GM12865 (cell line): ENCODE measurements at regions not wholly inside any gene's neighbourhood (a gene's known extent, or its start where the extent isn't known, plus 50 kb on each side); places are given as distances from the start of the nearest gene placed in this dataset.

ENCODE experiments used
- DNase-seq: peaks from one replicate; pipeline ENCODE4 v3.0.0; 2010; ENCODE audit warnings: low read depth
- H3K4me3 ChIP-seq: 2 replicates; pipeline ENCODE4 v1.5.1; 2011; ENCODE audit warnings: mild to moderate bottlenecking, low read depth, low read length, control low read depth
- CTCF ChIP-seq: IDR thresholded peaks from 2 replicates; pipeline ENCODE4 v1.5.1; 2011; ENCODE audit warnings: low read length, control low read depth, low read depth, inconsistent platforms; ENCODE audit not compliant: insufficient read depth; ENCODE audit errors: missing control alignments

DNA sequence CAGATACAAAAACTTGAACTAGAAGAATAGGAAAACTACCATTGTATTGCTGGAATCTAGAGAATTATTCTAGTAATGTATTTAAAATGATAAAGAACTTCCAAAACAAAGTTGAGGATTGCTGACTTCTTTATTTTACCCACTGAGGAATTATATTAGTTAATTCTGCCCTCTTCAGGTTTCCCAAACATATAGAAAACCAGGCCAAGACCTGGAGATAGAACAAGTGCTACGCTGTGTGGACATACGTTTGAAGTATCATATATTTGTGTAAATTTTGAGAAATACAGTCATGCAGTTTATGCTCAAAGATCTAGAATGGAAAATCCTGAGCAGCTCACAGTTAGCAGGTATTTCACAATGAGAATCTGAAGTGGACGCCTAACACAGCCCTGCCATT, 162.3 kb upstream of the CYLC2 start:
- no peak for DNase-seq
- TF ChIP-seq CTCF = no peak
- no peak overlapping the region for H3K4me3 ChIP-seq

DNA sequence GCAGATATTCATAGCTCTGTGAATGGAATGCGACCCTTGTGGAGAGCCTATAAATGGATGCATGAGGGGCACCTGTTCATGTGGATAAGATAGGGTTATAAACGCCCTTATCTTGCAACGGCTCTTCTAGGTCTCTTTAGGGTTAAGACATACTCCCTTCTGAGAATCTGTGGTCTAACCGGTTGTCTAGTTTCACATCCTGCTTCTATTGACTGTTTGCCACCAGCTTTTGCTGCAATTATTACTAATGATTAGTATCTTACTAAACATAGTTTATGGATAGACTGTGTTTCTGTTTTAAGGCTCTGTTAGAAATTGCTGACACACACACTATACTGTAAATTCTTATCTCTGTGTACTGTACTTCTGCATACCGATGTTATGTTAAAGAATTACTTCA, 198.9 kb upstream of the CYLC2 start:
- DNase-seq = no peak
- TF ChIP-seq CTCF = no peak
- H3K4me3 ChIP-seq = no peak overlapping the region

GRCh38 chr9:102795532-102795931, 199.6 kb upstream of the CYLC2 start:
- TF ChIP-seq CTCF = no peak
- DNase-seq = no peak
- H3K4me3 ChIP-seq = no peak overlapping the region

- no peak for TF ChIP-seq CTCF
- H3K4me3 ChIP-seq = no peak overlapping the region
- DNase-seq = no peak
Measured at GRCh38 chr9:102779356-102779755, 215.8 kb upstream of the CYLC2 start.

- H3K4me3 ChIP-seq = no peak overlapping the region
- no peak for DNase-seq
- TF ChIP-seq CTCF = no peak
Measured at GRCh38 chr9:102778746-102779145, 216.4 kb upstream of the CYLC2 start.

DNA sequence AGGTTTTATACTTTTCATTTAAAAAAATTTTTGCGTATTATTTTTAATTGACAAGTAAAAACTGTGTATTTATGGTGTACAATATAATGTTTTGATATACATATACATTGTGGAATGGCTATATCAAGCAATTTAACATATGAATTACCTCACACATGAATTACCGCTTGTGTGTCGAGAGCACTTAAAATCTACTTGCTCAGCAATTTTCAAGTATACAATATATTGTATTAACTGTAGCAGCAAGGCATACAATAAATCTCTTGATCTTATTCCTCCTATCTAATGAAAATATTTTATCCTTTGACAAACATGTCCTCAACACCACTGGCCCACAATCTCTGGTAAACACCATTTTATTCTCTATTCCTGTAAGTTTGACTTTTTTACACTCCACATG, 224.4 kb upstream of the CYLC2 start:
- no peak for DNase-seq
- no peak overlapping the region for H3K4me3 ChIP-seq
- no peak for TF ChIP-seq CTCF

- H3K4me3 ChIP-seq = no peak overlapping the region
- TF ChIP-seq CTCF = no peak
- no peak for DNase-seq
Measured at GRCh38 chr9:102769307-102769706, 225.8 kb upstream of the CYLC2 start.
